ENCODE measurements at regions not wholly inside any gene's neighbourhood (a gene's known extent, or its start where the extent isn't known, plus 50 kb on each side); places are given as distances from the start of the nearest gene placed in this dataset.
"Not testable (repeated sequence)": the region's sequence is repeated elsewhere in the genome, so short reads cannot be mapped to it uniquely, and the experiment has no call there.

DNA sequence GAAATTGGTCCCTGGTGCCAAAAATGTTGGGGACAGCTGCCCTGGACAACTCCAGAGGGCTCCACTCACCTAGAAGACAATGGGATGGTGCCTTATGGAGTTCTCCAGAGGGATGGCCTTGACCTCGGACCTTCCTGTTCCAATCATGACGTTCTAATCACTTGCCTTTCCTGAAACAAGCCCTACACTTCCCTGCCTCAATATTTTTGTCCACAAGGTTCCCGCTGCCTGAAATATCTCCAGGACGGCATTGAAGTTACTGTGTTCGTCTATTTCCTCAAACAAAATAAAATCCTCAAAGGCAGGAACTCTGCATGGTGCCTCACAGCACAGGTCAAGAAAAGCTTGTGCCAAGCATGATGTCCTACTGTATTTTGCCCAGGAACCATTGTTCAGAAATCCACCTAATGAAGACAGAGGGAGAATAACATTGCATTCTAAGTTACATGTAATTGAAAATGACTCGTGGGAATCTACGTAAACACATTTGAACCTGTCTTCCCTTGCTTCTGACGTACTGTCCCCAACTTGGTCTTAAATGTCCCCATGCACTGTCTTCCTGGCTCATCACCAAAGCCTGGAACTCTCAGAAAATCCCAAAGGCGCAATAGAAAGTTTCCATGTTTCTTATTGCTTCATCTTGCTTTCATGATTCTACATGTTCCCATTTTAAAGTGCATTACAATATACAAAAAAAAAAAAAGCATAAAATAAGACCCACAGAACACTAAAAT is 342.3 kb upstream of the NRP1 start:
- POLR2A ChIA-PET, result no interaction called here

DNA sequence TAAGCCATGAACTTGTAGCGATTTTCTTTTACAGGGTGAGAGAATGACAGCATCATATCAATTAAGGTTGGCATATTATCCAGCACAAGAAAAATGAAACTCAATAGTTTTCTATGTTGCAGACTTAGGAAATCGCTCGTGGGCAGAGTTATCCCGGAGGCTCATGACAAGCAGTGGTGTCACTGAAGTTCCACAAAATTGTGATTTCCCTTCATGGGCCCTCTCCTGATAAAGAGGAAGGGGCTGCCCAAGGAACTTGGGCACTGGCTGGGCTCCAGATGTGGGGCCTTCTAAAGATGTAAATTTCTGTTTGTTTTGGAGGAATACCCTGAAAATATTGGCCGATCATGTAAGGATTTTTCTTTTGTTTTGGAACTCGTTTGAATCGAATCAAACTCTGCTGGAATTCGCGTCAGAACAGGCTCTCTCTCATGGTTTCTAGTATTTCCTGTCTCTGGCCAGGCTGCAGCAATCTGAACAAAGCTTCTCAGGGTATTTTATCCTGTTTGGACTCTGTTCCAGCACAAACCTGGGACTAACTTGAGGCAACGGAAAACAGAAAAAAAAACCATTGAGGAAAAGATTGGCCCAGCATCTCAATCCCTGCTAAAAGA is 340.6 kb upstream of the NRP1 start:
- CTCF ChIA-PET, result no interaction called here
- POLR2A ChIA-PET, result no interaction called here

More for the DNA sequence above, 342.3 kb upstream of the NRP1 start:
- CTCF ChIA-PET, result no interaction called here

DNA sequence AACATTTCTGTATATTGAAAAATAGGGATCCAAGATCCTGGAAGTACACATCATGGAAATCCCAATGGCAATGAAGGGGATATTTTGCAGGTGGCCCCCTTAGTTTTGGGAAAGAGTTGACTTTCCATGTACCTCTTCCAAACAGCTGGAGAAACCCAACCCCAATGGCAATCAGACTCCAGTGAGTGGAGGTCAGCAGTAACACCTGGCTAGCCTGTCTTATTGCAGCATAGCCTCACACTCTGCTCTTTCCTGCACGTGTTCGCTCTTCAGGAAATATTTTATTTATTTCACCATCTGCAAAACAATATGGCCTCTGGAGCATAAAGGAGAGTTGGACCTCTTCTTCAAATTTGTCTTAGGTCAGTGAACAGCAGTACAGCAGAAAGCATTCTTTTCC is 340.0 kb upstream of the NRP1 start:
- ChIA-PET CTCF (no interaction called here), POLR2A (no interaction called here)

DNA sequence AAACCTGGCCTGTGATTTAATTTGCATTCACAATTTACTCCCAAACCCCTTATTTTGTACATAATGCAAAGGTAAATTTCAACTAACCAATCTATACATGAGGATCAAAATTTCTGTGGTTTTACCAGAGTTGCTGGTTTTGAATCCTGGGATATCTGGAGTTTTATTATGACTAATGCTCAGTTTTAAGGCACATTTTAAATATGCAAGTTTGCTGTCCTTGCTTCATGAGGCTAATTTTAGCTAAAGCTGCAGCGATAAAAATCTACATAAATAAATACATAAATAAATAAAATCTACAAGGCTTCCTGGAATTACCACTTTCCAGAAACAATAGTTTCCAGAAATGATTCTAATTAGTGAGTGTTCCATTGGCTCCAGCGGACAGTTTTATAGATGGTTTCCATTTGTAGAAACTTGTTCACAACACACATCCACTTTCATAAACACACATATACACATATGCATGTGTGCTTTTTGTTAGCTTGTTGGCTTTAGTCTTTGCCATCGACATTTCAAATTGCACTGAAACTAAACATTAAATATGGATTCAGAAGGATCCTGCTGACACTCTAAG is 339.5 kb upstream of the NRP1 start:
- ChIA-PET CTCF (no interaction called here), POLR2A (no interaction called here)

DNA sequence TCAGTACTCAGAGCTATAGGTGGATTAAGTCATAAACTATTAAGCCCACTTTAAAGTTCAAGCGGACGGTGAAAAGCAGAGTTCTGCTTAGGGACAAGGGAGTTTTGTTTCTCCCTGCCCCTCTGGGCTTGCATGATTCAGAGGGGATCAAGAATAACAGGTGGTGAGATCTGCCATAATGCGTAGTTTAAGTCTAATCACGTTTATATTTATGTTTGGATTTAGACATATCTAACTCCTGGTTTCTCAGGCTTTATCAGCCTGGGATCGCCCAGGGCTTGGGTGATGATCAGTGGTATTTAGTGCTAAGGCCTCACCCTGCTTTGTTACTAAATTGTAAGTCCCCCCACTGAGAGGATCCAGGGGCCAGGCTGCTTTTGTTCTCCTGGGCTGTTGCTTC is 335.4 kb upstream of the NRP1 start:
- POLR2A ChIA-PET, result no interaction called here

DNA sequence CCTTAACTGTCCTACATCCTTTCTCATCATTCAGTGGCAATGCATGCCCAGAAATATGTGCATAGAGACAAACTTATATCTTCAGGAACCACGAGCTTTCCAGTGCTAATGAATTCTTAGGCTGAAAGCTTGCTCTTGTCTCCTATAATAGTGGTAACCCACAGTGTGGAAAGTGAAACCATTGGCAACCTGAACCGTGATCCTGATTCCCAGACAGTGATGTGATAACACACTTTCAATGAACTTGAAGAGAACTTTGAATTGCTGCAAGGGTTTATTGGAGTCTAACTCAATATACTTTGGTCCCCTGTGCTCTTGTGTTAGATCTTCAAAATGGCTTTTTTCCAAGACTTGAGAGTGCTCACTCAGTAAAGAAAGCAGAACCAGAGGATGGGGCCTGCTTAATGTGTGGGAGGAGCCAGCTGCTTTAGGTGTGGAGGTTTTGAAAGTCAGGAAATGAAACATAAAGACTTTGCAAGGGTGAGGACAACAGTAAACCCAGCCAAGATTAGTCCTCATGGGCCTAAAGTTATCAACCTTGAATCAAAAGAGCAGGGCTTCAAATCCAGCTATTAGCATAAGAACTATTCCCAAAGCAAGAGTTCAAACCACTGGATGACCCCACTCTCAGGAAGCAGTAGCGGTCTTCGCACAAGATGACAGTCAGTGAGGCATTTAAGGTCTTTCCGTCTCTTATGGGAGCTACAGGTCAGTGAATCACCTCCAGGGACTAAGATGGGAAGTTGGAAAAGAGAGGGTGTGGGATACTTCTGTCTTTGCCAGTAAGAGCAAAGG is 332.4 kb upstream of the NRP1 start:
- POLR2A ChIA-PET, result no interaction called here
- CTCF ChIA-PET, result no interaction called here

More for the DNA sequence above, 335.4 kb upstream of the NRP1 start:
- CTCF ChIA-PET, result interaction anchor here (0.7 kb wide), 1 partner anchor 51 kb away, joined by 5 read pairs; no protein-coding TSS in a partner anchor

DNA sequence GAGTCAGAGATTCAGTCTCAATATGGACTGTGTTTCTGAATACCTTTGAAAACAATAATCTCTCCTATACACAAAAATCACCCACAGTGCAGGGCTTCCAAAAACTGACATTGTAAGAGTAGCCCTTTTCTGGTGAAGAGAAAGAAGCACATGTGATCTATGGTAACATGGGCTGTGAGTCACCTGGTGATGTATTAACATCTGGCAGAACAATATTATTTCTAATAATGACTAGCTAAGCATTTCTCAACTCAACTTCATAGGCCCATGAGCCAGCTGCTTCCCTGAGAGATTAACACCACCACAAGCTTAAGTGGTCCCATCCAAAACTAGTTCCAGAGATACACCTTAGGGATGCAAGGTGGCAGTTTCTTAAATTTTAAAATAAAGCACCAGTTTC is 331.0 kb upstream of the NRP1 start:
- CTCF ChIA-PET, result no interaction called here
- POLR2A ChIA-PET, result no interaction called here

DNA sequence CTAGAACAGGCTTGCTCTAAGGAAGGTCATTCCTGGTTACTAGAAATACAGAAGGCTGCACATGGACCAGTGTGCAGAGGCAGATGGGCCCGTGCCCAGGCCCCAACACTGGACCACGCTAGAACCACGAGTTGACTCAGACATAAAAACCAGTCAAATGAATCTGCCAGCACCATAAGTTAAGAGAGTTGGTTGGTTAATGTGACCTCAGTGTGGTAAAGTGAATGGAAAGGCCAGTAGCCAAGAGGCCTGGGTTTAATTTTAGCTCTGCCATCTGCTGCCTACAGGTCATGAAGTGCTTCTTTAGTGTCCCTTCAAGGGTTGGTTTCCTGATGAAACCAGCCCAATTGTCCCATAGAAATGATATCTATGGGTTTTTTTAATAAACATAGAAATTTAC is 329.6 kb upstream of the NRP1 start:
- POLR2A ChIA-PET, result no interaction called here
- CTCF ChIA-PET, result interaction anchor here (0.6 kb wide), 1 partner anchor 163 kb away, joined by 3 read pairs; no protein-coding TSS in a partner anchor

DNA sequence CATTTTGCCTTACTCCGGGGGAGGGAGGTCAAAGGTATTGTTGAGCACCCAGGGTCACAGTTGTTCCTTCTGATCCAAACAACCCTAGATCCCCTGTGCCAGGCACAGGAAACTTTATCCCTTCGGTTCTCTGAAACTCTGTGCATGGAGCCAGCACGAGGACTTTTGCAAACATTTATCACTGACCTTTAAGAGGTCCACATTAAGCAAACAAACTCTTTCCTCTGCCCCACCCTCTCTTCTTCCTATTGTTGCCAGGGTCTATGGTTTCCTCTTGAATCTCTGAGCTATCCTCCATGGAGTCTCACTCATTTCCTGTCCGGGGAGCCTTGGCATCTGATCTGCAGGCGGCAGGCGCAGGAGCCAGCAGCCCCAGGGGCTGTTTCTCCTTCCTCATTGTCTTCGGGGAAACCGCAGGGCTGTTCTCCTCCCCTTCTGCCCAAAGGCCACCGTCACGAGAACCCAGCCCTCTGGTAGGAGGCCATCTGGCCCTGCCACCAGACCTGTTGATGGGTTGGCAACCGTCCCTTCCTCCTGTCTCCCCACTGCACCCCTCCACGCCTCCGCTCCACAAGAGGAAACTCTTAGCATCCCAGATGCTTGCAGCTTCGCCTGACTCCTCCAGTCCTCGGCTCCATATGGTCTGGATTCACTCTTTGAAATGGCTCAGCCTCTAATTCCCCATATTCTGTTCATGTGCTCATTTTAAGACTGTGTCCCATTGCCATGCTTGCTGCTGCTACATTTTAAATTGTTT is 327.3 kb upstream of the NRP1 start:
- ChIA-PET POLR2A (no interaction called here), CTCF (no interaction called here)

DNA sequence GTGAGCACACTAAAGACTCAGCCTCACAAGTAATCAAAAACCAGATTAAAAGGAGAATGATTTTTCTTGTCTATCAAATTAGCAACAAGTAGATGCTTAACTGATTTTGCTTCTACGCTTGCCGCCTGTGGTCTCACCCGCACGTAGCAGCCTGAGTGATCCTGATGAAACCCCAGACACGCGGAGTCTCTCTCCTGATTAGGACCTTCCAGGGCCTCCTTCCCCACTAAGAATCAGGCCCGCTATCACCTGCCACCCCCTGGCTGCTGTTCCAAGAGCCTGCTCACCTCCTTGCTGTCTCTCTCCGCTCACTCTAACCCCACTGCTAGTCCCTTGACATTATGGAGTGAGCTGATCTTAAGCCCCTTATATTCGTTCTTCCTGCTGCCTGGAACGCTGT is 325.9 kb upstream of the NRP1 start:
- CTCF ChIA-PET, result no interaction called here
- POLR2A ChIA-PET, result no interaction called here

DNA sequence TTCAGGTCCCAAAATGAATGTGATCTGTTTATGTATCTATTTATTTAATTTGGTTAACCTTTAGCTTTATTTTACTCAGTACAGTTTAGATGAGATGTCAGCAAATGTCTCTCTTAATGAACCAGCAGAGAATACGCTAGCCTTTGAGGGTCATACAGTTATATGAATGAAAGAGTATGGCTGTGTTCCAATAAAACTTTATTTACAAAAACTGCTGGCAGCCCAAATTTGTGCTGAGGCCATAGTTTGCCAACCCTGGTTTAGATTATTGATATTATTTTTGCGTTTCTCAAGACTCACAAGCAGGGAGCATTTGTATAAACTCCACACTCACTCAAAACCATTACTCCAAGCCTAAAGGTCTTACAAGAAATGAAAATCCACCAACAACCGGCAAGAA is 323.4 kb upstream of the NRP1 start:
- POLR2A ChIA-PET, result no interaction called here
- CTCF ChIA-PET, result no interaction called here

DNA sequence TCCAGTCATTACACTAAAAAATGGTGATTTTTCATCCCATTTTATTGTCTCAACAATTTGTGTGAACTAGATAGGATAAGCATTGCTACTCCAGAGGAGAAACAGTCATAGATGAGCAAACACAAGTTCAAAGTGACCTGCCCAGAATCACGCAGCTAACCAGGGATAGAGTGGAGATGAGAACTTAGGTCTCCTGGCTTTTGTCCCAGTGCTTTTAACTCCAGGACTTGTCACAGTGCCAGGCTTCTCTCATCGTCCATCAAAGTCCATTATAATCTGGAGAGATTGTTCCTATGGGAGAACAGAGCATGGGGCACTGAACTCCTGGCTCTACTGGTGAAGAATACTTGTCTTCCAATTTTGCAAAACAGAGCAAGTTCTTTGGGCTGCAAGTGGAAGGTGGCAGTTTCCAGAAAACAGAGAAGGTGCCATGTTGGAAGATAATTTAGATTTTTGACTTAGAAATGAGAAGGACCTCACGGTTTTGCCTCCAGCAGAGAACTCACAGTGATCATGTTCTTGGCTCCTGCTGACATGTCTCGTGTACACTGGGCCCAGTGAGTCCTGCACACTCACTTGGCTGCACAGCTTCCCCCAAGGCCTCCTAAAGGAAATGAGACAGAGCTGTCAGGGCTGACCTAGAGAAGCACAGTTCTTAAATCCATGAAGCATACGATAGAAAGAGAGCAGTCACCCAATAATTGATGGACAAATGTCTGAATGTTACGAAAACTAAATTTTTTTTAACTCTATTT is 322.9 kb upstream of the NRP1 start:
- ChIA-PET CTCF (no interaction called here), POLR2A (no interaction called here)

DNA sequence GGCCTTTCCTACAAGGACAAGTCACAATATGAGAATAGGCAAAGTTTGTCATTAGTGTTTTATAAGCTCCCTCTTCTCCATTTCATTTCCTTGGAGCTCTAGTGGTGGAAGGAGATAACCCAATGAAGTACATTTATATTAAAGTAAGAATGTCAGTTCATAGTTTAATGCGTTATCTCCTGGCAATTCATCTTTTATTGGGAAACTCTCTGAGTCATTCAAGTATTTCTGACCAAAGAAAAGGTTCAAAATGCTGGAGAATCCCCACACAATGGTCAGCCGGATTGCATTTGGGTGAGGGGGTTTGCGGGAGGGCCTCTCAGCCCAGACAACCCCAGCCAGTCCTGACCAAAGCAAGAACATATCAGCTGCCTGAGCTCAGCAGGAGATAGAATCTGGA is 321.5 kb upstream of the NRP1 start:
- ChIA-PET CTCF (no interaction called here), POLR2A (no interaction called here)

DNA sequence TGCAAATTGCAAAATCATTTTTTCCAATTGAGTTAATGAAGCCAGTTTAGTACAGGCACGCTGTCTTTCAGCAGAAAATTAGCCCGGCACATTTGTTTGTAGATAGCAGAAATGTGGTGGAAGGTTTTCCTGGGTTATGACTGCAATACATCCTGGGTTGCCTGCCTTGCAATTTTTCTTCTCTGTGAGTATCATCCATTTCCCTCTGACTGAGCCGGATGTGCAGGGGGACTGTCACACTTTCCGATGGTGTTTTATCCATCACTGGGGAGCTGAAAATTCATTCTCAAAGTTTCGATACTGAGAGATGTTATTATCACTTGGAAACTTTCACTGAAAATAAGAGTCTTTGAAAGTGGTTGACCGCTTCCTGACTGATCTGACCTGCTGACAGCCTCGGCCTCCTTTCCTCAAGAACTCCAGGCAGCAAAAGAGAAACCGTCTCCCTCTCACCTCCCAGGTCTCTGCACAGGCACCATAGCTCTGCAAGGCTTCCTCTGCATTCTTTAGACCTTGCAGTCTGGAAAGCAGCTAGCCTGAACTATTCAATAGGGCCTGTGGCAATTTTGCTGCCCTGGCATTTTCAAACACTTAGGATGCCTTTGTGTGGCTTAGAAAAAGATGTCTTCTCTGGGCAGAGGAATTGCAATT is 320.8 kb upstream of the NRP1 start:
- POLR2A ChIA-PET, result no interaction called here
- CTCF ChIA-PET, result no interaction called here

DNA sequence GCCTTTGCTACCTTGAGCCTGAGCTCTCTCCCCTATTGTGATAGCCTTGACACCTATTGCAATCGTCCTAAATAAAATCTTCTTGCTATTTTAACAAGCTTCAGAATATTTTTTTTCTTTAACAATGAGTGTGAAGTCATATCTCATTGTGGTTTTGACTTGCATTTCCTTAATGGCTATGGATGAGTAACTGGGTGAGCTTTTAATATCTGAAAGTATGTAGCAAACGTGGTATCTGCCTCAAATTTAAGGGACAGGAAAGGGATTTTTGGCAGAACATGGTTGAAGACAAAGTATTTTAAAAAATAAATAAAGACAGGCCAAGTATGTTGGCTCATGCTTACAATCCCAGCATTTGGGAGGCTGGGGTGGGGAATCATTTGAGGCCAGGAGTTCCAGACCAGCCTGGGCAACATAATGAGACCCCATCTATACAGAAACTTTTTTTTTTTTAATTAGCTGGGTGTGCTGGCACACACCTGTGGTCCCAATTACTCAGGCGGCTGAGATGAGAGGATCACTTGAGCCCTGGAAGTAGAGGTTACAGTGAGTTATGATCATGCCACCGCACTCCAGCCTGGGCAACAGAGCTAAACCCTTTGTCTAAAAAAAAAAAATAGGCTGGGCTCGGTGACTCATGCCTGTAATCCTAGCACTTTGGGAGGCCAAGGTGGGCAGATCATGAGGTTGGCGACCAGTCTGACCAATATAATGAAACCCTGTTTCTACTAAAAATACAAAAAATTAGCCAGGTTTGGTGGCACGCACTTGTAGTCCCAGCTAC is 319.3 kb upstream of the NRP1 start:
- ChIA-PET POLR2A (no interaction called here), CTCF (no interaction called here)

DNA sequence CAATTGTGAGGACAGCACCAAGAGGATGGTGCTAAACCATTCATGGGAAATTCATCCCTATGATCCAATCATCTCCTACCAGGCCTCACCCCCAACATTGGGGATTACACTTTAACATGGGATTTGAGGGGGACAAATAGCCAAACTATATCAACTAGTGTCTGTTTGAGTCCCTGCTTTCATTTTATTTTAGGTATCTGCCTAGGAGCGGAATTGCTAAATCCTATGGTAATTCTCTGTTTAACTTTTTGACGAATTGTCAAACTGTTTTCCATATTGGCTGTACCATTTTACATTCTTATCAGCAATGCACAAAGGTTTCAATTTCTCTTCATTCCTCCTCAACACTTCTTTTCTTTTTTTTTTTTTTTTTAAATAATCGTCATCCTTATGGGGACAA is 318.4 kb upstream of the NRP1 start:
- CTCF ChIA-PET, result no interaction called here
- POLR2A ChIA-PET, result no interaction called here

DNA sequence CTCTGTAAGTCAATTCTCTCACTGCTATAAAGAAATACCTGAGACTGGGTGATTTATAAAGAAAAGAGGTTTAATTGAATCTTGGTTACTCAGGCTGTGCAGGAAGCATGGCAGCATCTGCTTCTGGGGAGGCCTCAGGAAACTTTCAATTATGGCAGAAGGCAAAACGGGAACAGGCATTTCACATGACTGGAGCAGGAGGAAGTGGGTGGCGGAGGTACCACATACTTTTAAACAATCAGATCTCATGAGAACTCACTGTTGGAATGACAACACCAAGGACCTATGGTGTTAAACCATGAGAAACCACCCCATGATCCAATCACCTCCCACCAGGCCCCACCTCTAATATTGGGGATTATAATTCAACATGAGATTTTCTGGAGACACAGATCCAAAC is 315.7 kb upstream of the NRP1 start:
- CTCF ChIA-PET, POLR2A ChIA-PET: not testable (repeated sequence)

DNA sequence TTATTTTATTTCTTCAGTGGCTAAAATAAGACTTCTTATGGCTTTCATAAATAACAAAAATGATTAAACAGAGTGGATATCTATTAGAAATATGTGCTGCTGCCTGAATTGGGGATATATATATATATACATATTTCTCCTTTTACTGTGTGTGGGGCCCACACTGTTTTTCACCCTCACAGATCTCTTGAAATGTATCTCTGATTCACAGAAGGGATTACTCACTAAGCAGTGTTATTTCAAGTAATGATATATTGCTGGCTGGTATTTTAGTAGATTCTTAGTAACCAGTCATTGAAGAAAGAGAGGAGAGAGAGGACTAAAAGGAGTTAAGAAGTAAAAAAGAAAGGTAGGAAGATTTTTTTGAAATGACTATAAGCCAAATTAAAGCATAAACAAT is 308.6 kb upstream of the NRP1 start:
- CTCF ChIA-PET, result no interaction called here

More for the DNA sequence above, 308.6 kb upstream of the NRP1 start:
- POLR2A ChIA-PET, result no interaction called here

Measured in activated CD8-positive, alpha-beta memory T cell treated with anti-CD3 and anti-CD28 coated beads for 36 hours (primary cell).